Kidney epithelial cell (primary cell): ENCODE measurements at regions not wholly inside any gene's neighbourhood (a gene's known extent, or its start where the extent isn't known, plus 50 kb on each side); places are given as distances from the start of the nearest gene placed in this dataset.
"Not testable (repeated sequence)": the region's sequence is repeated elsewhere in the genome, so short reads cannot be mapped to it uniquely, and the experiment has no call there.

Source experiments
- DNase-seq: peaks from one replicate; pipeline ENCODE4 v3.0.0-alpha.2; 2010; ENCODE audit warnings: low read depth
- H3K27me3 ChIP-seq: 2 replicates; pipeline ENCODE4 v1.6.0; 2011; ENCODE audit warnings: low read length; ENCODE audit not compliant: control insufficient read depth, insufficient read depth
- H3K36me3 ChIP-seq: 2 replicates; pipeline ENCODE4 v1.5.1; 2011; ENCODE audit warnings: low read length; ENCODE audit not compliant: control insufficient read depth, insufficient read depth
- H3K4me3 ChIP-seq: 2 replicates; pipeline ENCODE4 v1.5.1; 2011; ENCODE audit warnings: low read depth, mild to moderate bottlenecking, control low read depth, low read length
- TF ChIP-seq, protein P1 (sequence below): IDR thresholded peaks from 2 replicates; pipeline ENCODE4 v1.5.1; 2011; ENCODE audit warnings: mild to moderate bottlenecking, moderate library complexity, low read length, control low read depth, inconsistent platforms; ENCODE audit not compliant: insufficient read depth, poor library complexity, severe bottlenecking

DNA sequence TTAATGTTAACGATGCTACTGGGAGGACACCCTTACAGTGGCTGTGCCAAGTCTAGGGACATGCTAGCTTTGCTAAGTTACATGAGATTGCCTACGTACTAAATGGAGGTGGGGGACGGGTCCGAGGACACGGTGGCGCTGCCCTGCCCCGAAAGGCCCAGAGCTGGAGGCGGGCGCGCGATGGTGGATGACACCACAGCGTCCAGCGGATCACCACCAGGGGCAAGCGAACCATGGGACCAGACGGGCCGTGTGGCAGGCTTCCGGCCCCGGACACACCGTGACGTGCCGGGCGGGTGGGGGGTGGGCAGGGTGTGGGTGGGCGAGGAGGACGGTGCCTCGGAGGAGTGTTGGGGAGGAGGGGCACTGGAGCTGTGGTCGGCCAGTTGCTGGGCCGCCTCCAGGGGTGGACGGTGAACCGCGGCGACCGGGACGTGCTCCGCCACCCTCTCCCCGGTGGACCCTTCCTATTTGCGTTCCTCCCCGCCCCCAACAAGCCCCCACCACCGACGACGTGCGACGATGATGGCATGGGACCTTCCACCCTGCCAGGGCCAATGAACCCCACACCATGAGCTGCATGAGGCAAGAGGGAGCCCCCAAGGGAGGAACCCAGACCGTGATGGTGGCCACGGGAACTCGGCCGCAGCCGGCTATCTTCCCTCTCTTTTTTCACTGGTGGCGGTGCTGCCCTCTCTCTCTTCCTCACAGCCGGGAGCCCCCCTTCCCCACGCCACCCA is 773.3 kb upstream of the DEFB115 start:
- Histone ChIP-seq H3K4me3 (no peak overlapping the region), H3K36me3 (no peaks in the 10 kb centered on the region), H3K27me3 (no peaks in the 10 kb centered on the region)
- TF ChIP-seq, protein P1, sequence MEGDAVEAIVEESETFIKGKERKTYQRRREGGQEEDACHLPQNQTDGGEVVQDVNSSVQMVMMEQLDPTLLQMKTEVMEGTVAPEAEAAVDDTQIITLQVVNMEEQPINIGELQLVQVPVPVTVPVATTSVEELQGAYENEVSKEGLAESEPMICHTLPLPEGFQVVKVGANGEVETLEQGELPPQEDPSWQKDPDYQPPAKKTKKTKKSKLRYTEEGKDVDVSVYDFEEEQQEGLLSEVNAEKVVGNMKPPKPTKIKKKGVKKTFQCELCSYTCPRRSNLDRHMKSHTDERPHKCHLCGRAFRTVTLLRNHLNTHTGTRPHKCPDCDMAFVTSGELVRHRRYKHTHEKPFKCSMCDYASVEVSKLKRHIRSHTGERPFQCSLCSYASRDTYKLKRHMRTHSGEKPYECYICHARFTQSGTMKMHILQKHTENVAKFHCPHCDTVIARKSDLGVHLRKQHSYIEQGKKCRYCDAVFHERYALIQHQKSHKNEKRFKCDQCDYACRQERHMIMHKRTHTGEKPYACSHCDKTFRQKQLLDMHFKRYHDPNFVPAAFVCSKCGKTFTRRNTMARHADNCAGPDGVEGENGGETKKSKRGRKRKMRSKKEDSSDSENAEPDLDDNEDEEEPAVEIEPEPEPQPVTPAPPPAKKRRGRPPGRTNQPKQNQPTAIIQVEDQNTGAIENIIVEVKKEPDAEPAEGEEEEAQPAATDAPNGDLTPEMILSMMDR, result no peak
- no peak for DNase-seq

DNA sequence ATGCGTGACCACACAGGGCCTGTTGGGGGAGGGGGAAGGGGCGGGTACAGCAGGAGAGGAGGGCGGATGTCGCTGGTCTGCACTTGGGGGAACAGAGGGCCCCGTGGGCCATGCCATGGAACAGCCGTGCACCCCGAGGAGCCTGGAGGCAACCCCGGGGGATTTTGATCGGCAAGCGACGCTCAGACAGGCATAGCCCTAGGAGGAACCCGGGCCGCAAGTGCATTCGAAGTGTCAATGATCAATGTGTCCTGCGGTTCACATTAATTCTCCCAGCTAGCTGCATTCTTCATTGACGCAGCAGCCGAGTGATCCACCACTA is 772.8 kb upstream of the DEFB115 start:
- DNase-seq, result no peak
- H3K27me3 ChIP-seq, result no peaks in the 10 kb centered on the region
- H3K4me3 ChIP-seq, result no peak overlapping the region
- TF ChIP-seq, protein P1, result no peak
- no peaks in the 10 kb centered on the region for H3K36me3 ChIP-seq

GRCh38 chr20:30485331-30486102 is 771.9 kb upstream of the DEFB115 start:
- Histone ChIP-seq H3K36me3 (no peaks in the 10 kb centered on the region), H3K4me3 (no peak overlapping the region), H3K27me3 (no peaks in the 10 kb centered on the region)
- DNase-seq, result no peak
- TF ChIP-seq, protein P1, result no peak

- Histone ChIP-seq H3K36me3 (no peaks in the 10 kb centered on the region), H3K27me3 (no peaks in the 10 kb centered on the region), H3K4me3 (no peak overlapping the region)
- TF ChIP-seq, protein P1, result no peak
- no peak for DNase-seq
Measured at GRCh38 chr20:30486103-30486478, 771.4 kb upstream of the DEFB115 start.

GRCh38 chr20:30487461-30487860 is 770.0 kb upstream of the DEFB115 start:
- DNase-seq, H3K36me3 ChIP-seq, H3K4me3 ChIP-seq, H3K27me3 ChIP-seq: not testable (repeated sequence)

DNA sequence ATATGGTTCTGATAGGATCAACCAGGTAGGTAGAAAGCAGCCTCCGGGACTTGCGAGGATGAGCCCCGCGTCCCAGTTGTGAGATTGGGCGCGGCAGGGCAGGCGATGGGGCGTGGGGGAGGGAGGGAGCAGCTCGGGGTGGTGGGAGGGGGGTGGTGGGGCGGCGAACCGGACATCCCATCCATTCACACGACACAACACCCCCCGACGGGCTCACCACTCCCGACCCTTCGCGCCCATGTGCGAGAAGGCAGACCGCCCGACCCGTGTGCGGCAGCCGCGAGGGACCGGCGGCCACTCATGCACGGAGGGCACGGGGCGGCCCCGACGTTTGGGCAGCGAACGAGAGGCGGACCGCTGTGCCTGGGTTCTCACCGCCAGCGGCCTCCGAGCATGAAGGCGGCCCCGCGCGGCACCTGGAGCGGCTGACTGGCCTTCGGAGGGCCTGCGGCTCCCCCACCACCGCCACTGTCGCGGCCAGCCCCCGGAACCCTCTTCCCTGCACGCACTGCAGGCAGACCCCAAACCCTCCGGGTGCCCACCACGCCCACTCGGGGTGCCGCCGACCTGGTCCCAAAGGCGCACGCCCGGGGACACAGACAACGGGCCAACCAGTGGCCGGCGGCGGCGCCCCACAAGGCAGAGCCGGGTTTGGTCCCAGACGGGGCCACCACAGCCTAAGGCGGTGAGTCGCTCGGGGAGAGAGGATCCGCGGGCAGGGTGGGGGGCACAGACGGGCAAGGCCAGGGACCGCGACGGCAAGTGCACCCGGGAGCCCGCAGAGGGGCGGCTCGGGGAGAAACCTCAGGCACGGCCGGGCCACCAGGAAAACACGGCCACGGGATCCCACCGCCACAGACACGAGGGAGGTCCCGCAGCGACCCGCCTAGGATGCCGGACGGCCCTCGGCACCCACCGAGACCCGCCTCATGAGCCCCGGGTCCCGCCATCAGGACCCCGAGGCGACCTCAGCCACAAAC is 769.2 kb upstream of the DEFB115 start:
- Histone ChIP-seq H3K27me3 (no peaks in the 10 kb centered on the region), H3K4me3 (no peak overlapping the region), H3K36me3 (no peaks in the 10 kb centered on the region)
- TF ChIP-seq, protein P1, result no peak
- no peak for DNase-seq
